Large intestine (tissue), 3 donors: ENCODE measurements at regions not wholly inside any gene's neighbourhood (a gene's known extent, or its start where the extent isn't known, plus 50 kb on each side); places are given as distances from the start of the nearest gene placed in this dataset.

ENCODE experiments used
- DNase-seq, 2 donors: peaks; one replicate each; pipeline versions ENCODE4 v3.0.0 to v3.0.0-alpha.2; 2013
- H3K27ac ChIP-seq: one replicate; pipeline ENCODE4 v1.5.1; 2013; ENCODE audit warnings: low read length
- H3K27me3 ChIP-seq: 2 replicates; pipeline ENCODE4 v1.6.1; 2013; ENCODE audit warnings: low read length; ENCODE audit not compliant: control insufficient read depth, insufficient read depth
- H3K36me3 ChIP-seq: 2 replicates; pipeline ENCODE4 v1.6.1; 2013; ENCODE audit warnings: low read length; ENCODE audit not compliant: control insufficient read depth, insufficient read depth
- H3K4me1 ChIP-seq: one replicate; pipeline ENCODE4 v1.6.1; 2013; ENCODE audit warnings: low read length; ENCODE audit not compliant: control insufficient read depth, insufficient read depth
- H3K4me3 ChIP-seq: one replicate; pipeline ENCODE4 v1.5.1; 2013; ENCODE audit warnings: low read length
- H3K9me3 ChIP-seq: one replicate; pipeline ENCODE4 v1.6.1; 2013; ENCODE audit warnings: mild to moderate bottlenecking, low read depth, low read length, moderate library complexity; ENCODE audit not compliant: control insufficient read depth
- WGBS: methylation state at CpG from one replicate; pipeline ENCODE4 v1.1.5; 2013; ENCODE audit warnings: low lambda C conversion rate; ENCODE audit not compliant: insufficient coverage; 5-methylcytosine and 5-hydroxymethylcytosine counted together

- no peak for DNase-seq
- Histone ChIP-seq H3K4me3 (no peak overlapping the region), H3K9me3 (no peaks in the 10 kb centered on the region), H3K4me1 (no peaks in the 10 kb centered on the region), H3K27me3 (no peaks in the 10 kb centered on the region), H3K27ac (no peak overlapping the region), H3K36me3 (no peaks in the 10 kb centered on the region)
- 100% methylated on average over 1 of the region's 4 CpGs for WGBS
Observed at GRCh38 chr15:37773111-37773860, 161.2 kb upstream of the TMCO5A start.

- H3K4me1 ChIP-seq: no peaks in the 10 kb centered on the region
- no peaks in the 10 kb centered on the region for H3K27me3 ChIP-seq
- H3K4me3 ChIP-seq: no peak overlapping the region
- WGBS: 83% methylated on average over 1 of the region's 2 CpGs
- no peaks in the 10 kb centered on the region for H3K36me3 ChIP-seq
- no peak overlapping the region for H3K27ac ChIP-seq
- no peaks in the 10 kb centered on the region for H3K9me3 ChIP-seq
- no peak for DNase-seq
Observed at GRCh38 chr15:37774961-37775360, 159.5 kb upstream of the TMCO5A start.

- no peak for DNase-seq
- H3K27me3 ChIP-seq: no peaks in the 10 kb centered on the region
- no peaks in the 10 kb centered on the region for H3K9me3 ChIP-seq
- H3K4me3 ChIP-seq: no peak overlapping the region
- H3K4me1 ChIP-seq: no peaks in the 10 kb centered on the region
- 92% methylated on average over 2 of the region's 3 CpGs for WGBS
- no peaks in the 10 kb centered on the region for H3K36me3 ChIP-seq
- no peak overlapping the region for H3K27ac ChIP-seq
Observed at GRCh38 chr15:37777006-37777405, 157.4 kb upstream of the TMCO5A start.

- Histone ChIP-seq H3K9me3 (no peaks in the 10 kb centered on the region), H3K36me3 (no peaks in the 10 kb centered on the region), H3K4me1 (no peaks in the 10 kb centered on the region), H3K27ac (no peak overlapping the region), H3K4me3 (no peak overlapping the region), H3K27me3 (no peaks in the 10 kb centered on the region)
- no peak for DNase-seq
- WGBS: no CpG with 5 or more reads among the region's 2 CpGs
Observed at GRCh38 chr15:37783290-37783689, 151.2 kb upstream of the TMCO5A start.

GRCh38 chr15:37788330-37788729, 146.1 kb upstream of the TMCO5A start:
- H3K4me3 ChIP-seq: no peak overlapping the region
- no peak overlapping the region for H3K27ac ChIP-seq
- no peaks in the 10 kb centered on the region for H3K4me1 ChIP-seq
- no peaks in the 10 kb centered on the region for H3K36me3 ChIP-seq
- H3K9me3 ChIP-seq: no peaks in the 10 kb centered on the region
- WGBS: 75% methylated on average over 2 of the region's 2 CpGs
- DNase-seq: no peak
- no peaks in the 10 kb centered on the region for H3K27me3 ChIP-seq

GRCh38 chr15:37788767-37789396, 145.6 kb upstream of the TMCO5A start:
- no peaks in the 10 kb centered on the region for H3K4me1 ChIP-seq
- H3K36me3 ChIP-seq: no peaks in the 10 kb centered on the region
- H3K27ac ChIP-seq: no peak overlapping the region
- no peak for DNase-seq
- H3K9me3 ChIP-seq: no peaks in the 10 kb centered on the region
- no peaks in the 10 kb centered on the region for H3K27me3 ChIP-seq
- no peak overlapping the region for H3K4me3 ChIP-seq
- 88% methylated on average over 4 of the region's 7 CpGs for WGBS

- Histone ChIP-seq H3K4me1 (no peaks in the 10 kb centered on the region), H3K27ac (no peak overlapping the region)
Observed at GRCh38 chr15:37789397-37789786, 145.0 kb upstream of the TMCO5A start.

GRCh38 chr15:37789881-37790280, 144.6 kb upstream of the TMCO5A start:
- no peaks in the 10 kb centered on the region for H3K9me3 ChIP-seq
- H3K27me3 ChIP-seq: no peaks in the 10 kb centered on the region
- no peak overlapping the region for H3K4me3 ChIP-seq
- H3K36me3 ChIP-seq: no peaks in the 10 kb centered on the region
- no peaks in the 10 kb centered on the region for H3K4me1 ChIP-seq
- no peak for DNase-seq
- no peak overlapping the region for H3K27ac ChIP-seq

More at GRCh38 chr15:37789397-37789786, 145.0 kb upstream of the TMCO5A start:
- WGBS: 90% methylated on average over 3 of the region's 5 CpGs
- Histone ChIP-seq H3K27me3 (no peaks in the 10 kb centered on the region), H3K9me3 (no peaks in the 10 kb centered on the region), H3K4me3 (no peak overlapping the region), H3K36me3 (no peaks in the 10 kb centered on the region)
- DNase-seq: no peak

GRCh38 chr15:37791693-37792092, 142.7 kb upstream of the TMCO5A start:
- no peak for DNase-seq
- Histone ChIP-seq H3K36me3 (no peaks in the 10 kb centered on the region), H3K9me3 (no peaks in the 10 kb centered on the region), H3K4me3 (no peak overlapping the region), H3K4me1 (no peaks in the 10 kb centered on the region), H3K27ac (no peak overlapping the region), H3K27me3 (no peaks in the 10 kb centered on the region)
- WGBS: 90% methylated on average over 2 of the region's 3 CpGs

- Histone ChIP-seq H3K4me1 (no peaks in the 10 kb centered on the region), H3K4me3 (no peak overlapping the region), H3K27ac (no peak overlapping the region), H3K36me3 (no peaks in the 10 kb centered on the region), H3K27me3 (no peaks in the 10 kb centered on the region), H3K9me3 (no peaks in the 10 kb centered on the region)
- no CpG with 5 or more reads among the region's 4 CpGs for WGBS
- no peak for DNase-seq
Observed at GRCh38 chr15:37792351-37792750, 142.1 kb upstream of the TMCO5A start.

GRCh38 chr15:37793851-37794250, 140.6 kb upstream of the TMCO5A start:
- no peak for DNase-seq
- H3K4me3 ChIP-seq: no peak overlapping the region
- no peaks in the 10 kb centered on the region for H3K9me3 ChIP-seq
- H3K27ac ChIP-seq: no peak overlapping the region
- H3K4me1 ChIP-seq: no peaks in the 10 kb centered on the region
- no CpG with 5 or more reads among the region's 2 CpGs for WGBS
- no peaks in the 10 kb centered on the region for H3K27me3 ChIP-seq
- H3K36me3 ChIP-seq: no peaks in the 10 kb centered on the region
